Aorta (tissue), 5 donors: ENCODE measurements at regions not wholly inside any gene's neighbourhood (a gene's known extent, or its start where the extent isn't known, plus 50 kb on each side); places are given as distances from the start of the nearest gene placed in this dataset.
A peak's percentile ranks its signal among the peaks of the same experiment; 100 is the strongest.

ENCODE experiments used
- ATAC-seq: fragments of 200-7000 bp; cut with Tn5 transposase; one replicate; pipeline ENCODE4 v1.9.1; 2022; ENCODE audit warnings: moderate library complexity; ENCODE audit not compliant: low FRiP score
- DNase-seq, 2 donors: peaks; one replicate each; pipeline ENCODE4 v3.0.0-alpha.2; 2020
- H3K27ac ChIP-seq, 2 donors: one replicate each; pipeline ENCODE4 v1.5.1; 2013; ENCODE audit warnings: low read length in 2 of 2, mild to moderate bottlenecking in 2 of 2, moderate library complexity in 2 of 2, control low read depth in 1 of 2, inconsistent platforms in 1 of 2, low read depth in 1 of 2
- H3K27me3 ChIP-seq, 2 donors: one replicate each; pipeline ENCODE4 v1.6.1; 2013; ENCODE audit warnings: control low read depth in 1 of 2, low read length in 1 of 2, mild to moderate bottlenecking in 1 of 2, moderate library complexity in 1 of 2; ENCODE audit not compliant: insufficient read depth in 2 of 2, control insufficient read depth in 1 of 2
- H3K36me3 ChIP-seq, 2 donors: one replicate each; pipeline ENCODE4 v1.6.1; 2013; ENCODE audit warnings: control low read depth in 1 of 2, low read length in 1 of 2, mild to moderate bottlenecking in 1 of 2; ENCODE audit not compliant: insufficient read depth in 2 of 2, control insufficient read depth in 1 of 2
- H3K4me1 ChIP-seq, 2 donors: one replicate each; pipeline ENCODE4 v1.6.1; 2013; ENCODE audit warnings: low read length in 2 of 2, control low read depth in 1 of 2, mild to moderate bottlenecking in 1 of 2, moderate library complexity in 1 of 2; ENCODE audit not compliant: insufficient read depth in 2 of 2, control insufficient read depth in 1 of 2
- H3K4me3 ChIP-seq, 2 donors: one replicate each; pipeline ENCODE4 v1.5.1; 2013; ENCODE audit warnings: low read length in 2 of 2, control low read depth in 1 of 2, mild to moderate bottlenecking in 1 of 2
- H3K9me3 ChIP-seq: one replicate; pipeline ENCODE4 v1.6.1; 2013; ENCODE audit warnings: mild to moderate bottlenecking, low read length; ENCODE audit not compliant: control insufficient read depth
- WGBS, 2 donors: extraction: QIAGEN DNeasy Blood & Tissue Kit; methylation state at CpG; one replicate each; pipeline ENCODE4 v1.1.7; 2013; 5-methylcytosine and 5-hydroxymethylcytosine counted together
- intact Hi-C, 2 donors: fragments of 100-400 bp; cut with DNase I; formaldehyde crosslinking; loops; one replicate each; pipeline versions ENCODE4 v1.14.2 to v1.15.0; 2022
- donor health status: healthy with polysubstance abuse.
- donor health status: Bipolar disorder and iron deficiency.
- donor health status: DM: no; HTN: no; CAD: no.
- donor health status: DM: no; HTN: no; CAD: no.
- donor health status: DM: yes; HTN: yes; CAD: no.

DNA sequence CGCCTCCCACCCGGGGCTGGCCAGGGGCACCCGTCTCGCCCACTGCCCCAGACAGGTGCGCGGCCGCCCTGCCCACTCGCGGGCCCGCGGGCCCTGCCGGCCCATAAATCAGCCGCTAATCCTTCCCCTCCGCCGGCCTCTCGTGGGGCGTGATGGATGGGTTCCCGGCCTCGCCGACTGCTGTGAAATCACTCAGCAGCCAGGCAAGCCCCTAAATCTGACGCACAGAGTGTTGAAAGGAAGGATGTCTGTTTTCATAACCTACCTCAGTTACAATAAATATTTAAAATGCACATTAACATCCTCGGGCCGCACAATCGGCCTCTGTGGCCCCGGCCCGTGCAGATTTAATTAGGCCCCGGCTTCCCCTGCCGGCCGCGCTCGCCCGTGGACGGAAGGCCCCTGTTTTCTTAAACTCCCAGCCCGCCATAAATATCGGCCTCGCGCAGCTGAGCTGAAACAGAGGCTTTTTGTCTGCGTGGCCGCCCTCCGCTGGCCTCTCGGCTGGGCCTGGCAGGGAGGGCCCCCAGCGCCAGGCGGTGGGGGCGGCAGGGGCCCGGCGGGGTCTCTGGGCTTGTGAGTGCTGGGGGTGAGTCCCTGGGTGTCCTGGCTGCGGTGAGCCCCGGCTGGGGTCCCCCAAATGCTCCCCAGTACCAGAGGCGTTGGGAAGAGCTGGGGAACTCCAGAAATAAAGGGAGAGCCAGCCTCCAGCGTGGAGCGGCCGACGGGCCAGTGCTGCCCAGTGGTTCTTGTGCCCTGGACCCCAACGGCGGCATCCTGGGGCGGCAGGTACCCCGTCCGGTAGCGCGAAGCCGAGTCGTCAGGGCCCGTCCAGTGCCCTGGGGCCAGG is 90.7 kb downstream of the UNCX start:
- Histone ChIP-seq H3K4me1 (no peaks in the 10 kb centered on the region), H3K27me3 (no peaks in the 10 kb centered on the region), H3K36me3 (no peaks in the 10 kb centered on the region), H3K27ac (no peak overlapping the region), H3K9me3 (no peaks in the 10 kb centered on the region), H3K4me3 (no peak overlapping the region)
- 14 to 32% methylated on average over 52 to 63 of the region's 63 CpGs for WGBS, 2 donors
- ATAC-seq (no peak), DNase-seq (peak; percentile 32 to 73)
- intact Hi-C loops: no loop called here

DNA sequence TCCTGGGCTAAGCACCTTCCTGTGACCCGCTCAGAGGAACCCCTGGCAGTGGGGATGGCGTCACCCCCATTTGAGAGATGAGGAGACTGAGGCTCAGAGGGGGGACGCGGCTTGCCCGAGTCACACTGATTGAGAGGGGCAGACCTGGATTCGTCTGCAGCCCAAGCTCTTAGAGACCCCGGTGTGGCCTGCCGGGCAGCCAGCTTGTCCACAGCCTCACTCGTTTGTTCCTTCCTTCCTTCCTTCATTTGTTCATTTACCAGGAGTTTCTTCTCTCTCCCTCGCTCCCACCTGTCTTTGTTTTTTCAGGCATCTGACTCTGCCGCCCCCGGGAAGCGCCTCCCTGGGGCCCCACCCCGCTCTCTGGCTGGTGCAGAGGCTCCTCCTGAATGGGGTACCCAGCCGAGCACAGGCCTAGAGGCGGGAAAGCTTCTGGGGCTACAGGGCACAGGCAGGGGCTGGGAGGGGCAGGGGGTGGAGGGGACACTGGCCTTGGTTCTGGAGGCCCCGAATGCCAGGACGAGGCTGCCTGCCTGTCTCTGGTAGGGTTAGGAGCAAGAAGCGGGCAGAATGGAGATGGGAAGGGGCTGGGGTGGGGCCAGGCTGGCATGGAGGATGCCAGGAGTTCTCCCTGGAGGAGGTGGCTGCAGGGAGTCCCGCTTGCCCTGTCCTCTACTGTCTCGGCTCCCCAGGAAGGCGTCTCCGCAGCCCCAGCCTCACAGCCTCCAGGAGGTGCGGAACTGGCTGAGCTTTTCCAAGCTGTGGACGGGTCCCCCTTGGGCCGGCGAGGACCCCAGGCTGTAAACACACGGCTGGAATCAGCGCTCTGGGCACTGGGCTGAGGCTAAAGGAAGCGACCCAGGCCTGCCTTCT is 91.6 kb downstream of the UNCX start:
- H3K27me3 ChIP-seq: no peaks in the 10 kb centered on the region
- intact Hi-C loops: no loop called here
- peak in 1 of 2 donors; percentile 28 for DNase-seq
- no peaks in the 10 kb centered on the region for H3K4me1 ChIP-seq
- H3K36me3 ChIP-seq: no peaks in the 10 kb centered on the region
- no peak for ATAC-seq
- H3K4me3 ChIP-seq: no peak overlapping the region
- no peaks in the 10 kb centered on the region for H3K9me3 ChIP-seq
- H3K27ac ChIP-seq: no peak overlapping the region
- WGBS, 2 donors: 67 to 79% methylated on average over 29 to 30 of the region's 30 CpGs

- no peaks in the 10 kb centered on the region for H3K9me3 ChIP-seq
- 72 to 75% methylated on average over 17 of the region's 17 CpGs for WGBS, 2 donors
- intact Hi-C loops: no loop called here
- H3K27ac ChIP-seq: no peak overlapping the region
- H3K27me3 ChIP-seq: no peaks in the 10 kb centered on the region
- no peaks in the 10 kb centered on the region for H3K4me1 ChIP-seq
- H3K36me3 ChIP-seq: no peaks in the 10 kb centered on the region
- no peak for ATAC-seq
- DNase-seq: no peak
- no peak overlapping the region for H3K4me3 ChIP-seq
Observed at GRCh38 chr7:1325246-1325645, 92.6 kb downstream of the UNCX start.

DNA sequence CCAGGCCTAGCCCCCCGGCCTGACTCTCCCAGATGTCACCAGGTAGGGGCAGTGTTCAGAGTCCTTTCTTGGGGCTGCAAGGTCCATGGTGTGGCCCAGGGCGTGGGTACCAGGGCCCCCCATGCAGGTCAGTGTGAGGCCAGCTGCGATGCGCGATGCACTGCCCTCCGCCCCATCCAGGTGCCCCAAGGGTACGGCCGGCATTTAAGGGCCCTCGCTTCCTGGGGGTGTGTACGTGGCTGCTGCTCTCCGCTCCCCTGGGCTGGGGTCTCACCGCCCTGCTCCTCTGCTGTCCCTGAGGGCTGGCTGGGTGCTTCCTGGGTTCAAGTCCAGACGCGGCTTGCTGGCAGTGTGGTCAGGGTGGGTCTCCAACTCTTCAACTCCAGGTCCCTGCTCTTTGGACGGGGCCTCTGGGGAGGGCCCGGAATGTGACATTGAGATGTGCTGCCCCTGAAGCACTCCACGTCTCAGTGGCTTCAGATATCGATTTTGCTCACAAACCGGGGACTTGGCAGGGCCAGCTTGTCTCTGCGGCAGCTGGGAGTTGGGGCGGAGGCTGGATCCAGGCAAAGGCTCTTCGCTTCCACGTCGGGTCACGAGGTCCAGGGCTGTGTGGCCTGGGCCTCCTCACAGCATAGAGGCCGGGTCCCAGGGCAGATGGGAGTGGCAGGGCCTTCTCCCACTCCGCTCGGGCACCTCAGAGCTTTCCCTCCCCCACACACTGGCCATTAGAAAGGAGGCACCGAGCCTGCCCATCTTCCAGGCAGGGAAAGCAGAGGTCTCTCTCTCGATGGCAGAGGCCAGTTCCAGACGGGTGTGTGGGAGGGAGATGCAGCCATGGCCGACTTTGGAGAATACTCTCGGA is 93.2 kb downstream of the UNCX start:
- Histone ChIP-seq H3K27ac (no peak overlapping the region), H3K4me3 (no peak overlapping the region), H3K4me1 (no peaks in the 10 kb centered on the region), H3K36me3 (no peaks in the 10 kb centered on the region), H3K27me3 (no peaks in the 10 kb centered on the region), H3K9me3 (no peaks in the 10 kb centered on the region)
- DNase-seq: peak in 1 of 2 donors; percentile 50
- ATAC-seq: no peak
- intact Hi-C loops: no loop called here
- WGBS, 2 donors: 81 to 83% methylated on average over 33 of the region's 33 CpGs

DNA sequence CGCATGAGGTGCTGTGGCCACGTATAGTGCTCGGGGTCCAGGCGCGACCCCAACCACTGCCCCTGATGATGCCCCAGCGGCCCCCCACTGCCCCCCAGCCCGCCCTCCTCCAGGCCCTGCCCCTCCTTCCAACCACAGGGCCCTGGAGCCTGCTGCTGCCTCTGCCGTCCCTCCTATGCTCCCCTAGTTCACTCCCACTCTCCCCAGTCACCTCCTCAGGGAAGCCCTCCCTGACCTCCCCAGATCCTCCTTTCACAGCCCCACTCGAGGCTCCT is 93.8 kb downstream of the UNCX start:
- H3K9me3 ChIP-seq: no peaks in the 10 kb centered on the region
- intact Hi-C loops: no loop called here
- ATAC-seq: no peak
- no peaks in the 10 kb centered on the region for H3K36me3 ChIP-seq
- H3K27me3 ChIP-seq: no peaks in the 10 kb centered on the region
- H3K4me3 ChIP-seq: no peak overlapping the region
- H3K4me1 ChIP-seq: no peaks in the 10 kb centered on the region
- DNase-seq: peak in 1 of 2 donors; percentile 55
- WGBS, 2 donors: 89 to 92% methylated on average over 9 of the region's 9 CpGs
- H3K27ac ChIP-seq: no peak overlapping the region

GRCh38 chr7:1329261-1329660 is 96.6 kb downstream of the UNCX start:
- ATAC-seq (no peak), DNase-seq (no peak)
- H3K4me3 ChIP-seq: no peak overlapping the region
- 83 to 86% methylated on average over 13 of the region's 13 CpGs for WGBS, 2 donors
- H3K27me3 ChIP-seq: no peaks in the 10 kb centered on the region
- H3K36me3 ChIP-seq: no peaks in the 10 kb centered on the region
- intact Hi-C loops: no loop called here
- no peaks in the 10 kb centered on the region for H3K4me1 ChIP-seq
- H3K9me3 ChIP-seq: no peaks in the 10 kb centered on the region
- no peak overlapping the region for H3K27ac ChIP-seq

GRCh38 chr7:1329966-1330800 is 97.5 kb downstream of the UNCX start:
- 72 to 74% methylated on average over 38 of the region's 38 CpGs for WGBS, 2 donors
- Histone ChIP-seq H3K27ac (no peak overlapping the region), H3K4me3 (no peak overlapping the region), H3K36me3 (no peaks in the 10 kb centered on the region), H3K4me1 (no peaks in the 10 kb centered on the region), H3K27me3 (no peaks in the 10 kb centered on the region), H3K9me3 (no peaks in the 10 kb centered on the region)
- no peak for ATAC-seq
- no peak for DNase-seq
- intact Hi-C loops: no loop called here
